ENCODE measurements at regions not wholly inside any gene's neighbourhood (a gene's known extent, or its start where the extent isn't known, plus 50 kb on each side); places are given as distances from the start of the nearest gene placed in this dataset.

GRCh38 chr10:131743190-131744151 lies 157.3 kb upstream of the PPP2R2D start:
- DNase-seq, result peak; percentile 11 to 98

GRCh38 chr10:131744346-131744745 lies 156.5 kb upstream of the PPP2R2D start:
- DNase-seq, result no peak

GRCh38 chr10:131745591-131745990 lies 155.2 kb upstream of the PPP2R2D start:
- no peak for DNase-seq

GRCh38 chr10:131746241-131746711 lies 154.5 kb upstream of the PPP2R2D start:
- DNase-seq, result no peak

GRCh38 chr10:131746785-131747184 lies 154.0 kb upstream of the PPP2R2D start:
- DNase-seq, result no peak

- no peak for DNase-seq
Observed at GRCh38 chr10:131747251-131747650, 153.6 kb upstream of the PPP2R2D start.

- no peak for DNase-seq
Observed at GRCh38 chr10:131747791-131748190, 153.0 kb upstream of the PPP2R2D start.

- DNase-seq, result no peak
Observed at GRCh38 chr10:131748191-131748590, 152.6 kb upstream of the PPP2R2D start.

- DNase-seq, result no peak
Observed at GRCh38 chr10:131748831-131749766, 151.7 kb upstream of the PPP2R2D start.

- DNase-seq, result no peak
Observed at GRCh38 chr10:131749767-131750142, 151.1 kb upstream of the PPP2R2D start.

GRCh38 chr10:131750171-131750895 lies 150.5 kb upstream of the PPP2R2D start:
- no peak for DNase-seq

- no peak for DNase-seq
Observed at GRCh38 chr10:131750973-131751826, 149.6 kb upstream of the PPP2R2D start.

- no peak for DNase-seq
Observed at GRCh38 chr10:131751827-131752775, 148.7 kb upstream of the PPP2R2D start.

GRCh38 chr10:131753336-131753735 lies 147.5 kb upstream of the PPP2R2D start:
- no peak for DNase-seq

- DNase-seq, result no peak
Observed at GRCh38 chr10:131755200-131755599, 145.6 kb upstream of the PPP2R2D start.

GRCh38 chr10:131757285-131758058 lies 143.3 kb upstream of the PPP2R2D start:
- DNase-seq, result no peak

GRCh38 chr10:131758062-131758938 lies 142.5 kb upstream of the PPP2R2D start:
- no peak for DNase-seq

GRCh38 chr10:131758939-131759301 lies 141.9 kb upstream of the PPP2R2D start:
- DNase-seq, result no peak

GRCh38 chr10:131759347-131759746 lies 141.5 kb upstream of the PPP2R2D start:
- no peak for DNase-seq
